ENCODE measurements at regions not wholly inside any gene's neighbourhood (a gene's known extent, or its start where the extent isn't known, plus 50 kb on each side); places are given as distances from the start of the nearest gene placed in this dataset.

DNA sequence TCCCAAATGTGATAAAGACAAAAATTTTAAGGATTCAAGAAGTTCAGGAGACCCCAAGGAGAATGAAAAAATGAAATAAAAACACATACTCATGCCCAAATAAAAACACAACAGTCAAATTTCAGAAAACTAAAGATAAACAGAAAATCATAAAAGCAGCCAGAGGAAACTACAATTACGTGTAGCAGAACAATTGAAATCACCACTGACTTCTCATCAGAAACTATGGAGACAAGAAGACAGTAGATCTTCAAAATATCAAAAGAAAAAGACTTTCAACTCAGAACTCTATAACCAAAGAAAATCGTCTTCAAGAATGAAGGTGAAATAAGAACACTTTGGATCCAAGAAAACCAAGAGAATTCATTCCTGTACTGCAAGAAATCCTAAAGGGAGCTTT, 54.9 kb downstream of the DIO3 start:
- H3K4me1 ChIP-seq (ENCODE audit: control insufficient read depth in 2 of 2, insufficient read depth in 2 of 2, low read length in 2 of 2), result no peaks in the 10 kb centered on the region
- H3K36me3 ChIP-seq (ENCODE audit: control insufficient read depth in 2 of 2, insufficient read depth in 2 of 2, low read length in 2 of 2), result no peaks in the 10 kb centered on the region
- H3K27me3 ChIP-seq (ENCODE audit: control insufficient read depth in 2 of 2, insufficient read depth in 2 of 2, low read length in 2 of 2), result peaks cover 0 to 2% of the 10 kb centered on the region in 2 donors

GRCh38 chr14:101619484-101619883, 58.2 kb downstream of the DIO3 start:
- H3K36me3 ChIP-seq (ENCODE audit: control insufficient read depth in 2 of 2, insufficient read depth in 2 of 2, low read length in 2 of 2), result no peaks in the 10 kb centered on the region
- no peak overlapping the region for H3K9ac ChIP-seq (ENCODE audit: low read depth in 1 of 2, low read length in 2 of 2)
- no peaks in the 10 kb centered on the region for H3K4me1 ChIP-seq (ENCODE audit: control insufficient read depth in 2 of 2, insufficient read depth in 2 of 2, low read length in 2 of 2)
- no peaks in the 10 kb centered on the region for H3K9me3 ChIP-seq (ENCODE audit: control insufficient read depth in 2 of 2, low read length in 2 of 2)
- no peak overlapping the region for H3K27ac ChIP-seq (ENCODE audit: low read depth in 2 of 2, low read length in 2 of 2)
- no peaks in the 10 kb centered on the region for H3K27me3 ChIP-seq (ENCODE audit: control insufficient read depth in 2 of 2, insufficient read depth in 2 of 2, low read length in 2 of 2)
- H3K4me3 ChIP-seq (ENCODE audit: low read length in 2 of 2), result no peak overlapping the region

More for the DNA sequence above, 54.9 kb downstream of the DIO3 start:
- H3K9ac ChIP-seq (ENCODE audit: low read depth in 1 of 2, low read length in 2 of 2), result no peak overlapping the region
- H3K27ac ChIP-seq (ENCODE audit: low read depth in 2 of 2, low read length in 2 of 2), result no peak overlapping the region
- no peak overlapping the region for H3K4me3 ChIP-seq (ENCODE audit: low read length in 2 of 2)
- H3K9me3 ChIP-seq (ENCODE audit: control insufficient read depth in 2 of 2, low read length in 2 of 2), result no peaks in the 10 kb centered on the region

DNA sequence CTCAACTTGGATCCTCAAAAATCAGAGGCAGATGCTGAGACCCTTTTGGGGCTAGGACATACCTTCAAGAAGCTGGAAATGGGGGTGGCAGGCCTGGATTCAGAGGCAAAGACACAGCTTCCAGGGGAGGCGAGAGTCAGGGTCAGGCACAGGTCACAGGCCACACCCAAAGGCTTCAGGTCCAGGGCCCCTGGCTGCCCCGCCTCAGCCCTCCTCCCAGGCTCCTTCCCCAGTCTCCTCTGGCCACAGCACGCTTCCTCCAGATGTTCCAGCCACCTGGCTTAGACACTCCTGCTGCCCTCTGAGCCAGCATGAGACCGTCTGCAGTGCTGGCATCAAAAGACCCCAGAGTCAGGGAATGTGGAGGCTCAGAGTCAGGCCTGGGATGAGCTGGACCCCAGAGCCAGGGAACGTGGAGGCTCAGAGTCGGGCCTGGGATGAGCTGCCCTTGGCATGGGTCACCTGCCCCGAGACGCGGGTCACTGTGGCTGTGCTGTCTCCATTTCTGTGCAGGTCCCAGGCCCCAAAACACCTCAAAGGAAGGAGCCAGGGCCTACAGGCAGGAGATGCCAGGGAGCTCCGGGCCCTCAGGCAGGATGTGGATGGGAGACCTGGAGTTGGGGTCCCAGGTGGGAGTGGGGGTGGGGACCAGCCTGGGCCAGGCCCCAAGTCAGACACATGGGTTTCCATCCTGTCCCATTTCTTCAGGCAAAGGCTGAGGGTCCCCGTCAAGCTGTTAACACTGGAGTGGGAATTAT, 58.9 kb downstream of the DIO3 start:
- Histone ChIP-seq H3K9ac (ENCODE audit: low read depth in 1 of 2, low read length in 2 of 2) (no peak overlapping the region), H3K4me3 (ENCODE audit: low read length in 2 of 2) (no peak overlapping the region), H3K27me3 (ENCODE audit: control insufficient read depth in 2 of 2, insufficient read depth in 2 of 2, low read length in 2 of 2) (no peaks in the 10 kb centered on the region)

GRCh38 chr14:101620821-101621785, 59.8 kb downstream of the DIO3 start:
- Histone ChIP-seq H3K4me3 (ENCODE audit: low read length in 2 of 2) (no peak overlapping the region), H3K9me3 (ENCODE audit: control insufficient read depth in 2 of 2, low read length in 2 of 2) (no peaks in the 10 kb centered on the region), H3K27me3 (ENCODE audit: control insufficient read depth in 2 of 2, insufficient read depth in 2 of 2, low read length in 2 of 2) (no peaks in the 10 kb centered on the region), H3K9ac (ENCODE audit: low read depth in 1 of 2, low read length in 2 of 2) (no peak overlapping the region), H3K36me3 (ENCODE audit: control insufficient read depth in 2 of 2, insufficient read depth in 2 of 2, low read length in 2 of 2) (no peaks in the 10 kb centered on the region), H3K27ac (ENCODE audit: low read depth in 2 of 2, low read length in 2 of 2) (no peak overlapping the region), H3K4me1 (ENCODE audit: control insufficient read depth in 2 of 2, insufficient read depth in 2 of 2, low read length in 2 of 2) (no peaks in the 10 kb centered on the region)

More for the DNA sequence above, 58.9 kb downstream of the DIO3 start:
- Histone ChIP-seq H3K4me1 (ENCODE audit: control insufficient read depth in 2 of 2, insufficient read depth in 2 of 2, low read length in 2 of 2) (no peaks in the 10 kb centered on the region), H3K9me3 (ENCODE audit: control insufficient read depth in 2 of 2, low read length in 2 of 2) (no peaks in the 10 kb centered on the region), H3K36me3 (ENCODE audit: control insufficient read depth in 2 of 2, insufficient read depth in 2 of 2, low read length in 2 of 2) (no peaks in the 10 kb centered on the region), H3K27ac (ENCODE audit: low read depth in 2 of 2, low read length in 2 of 2) (no peak overlapping the region)

GRCh38 chr14:101622251-101623076, 61.2 kb downstream of the DIO3 start:
- H3K4me1 ChIP-seq (ENCODE audit: control insufficient read depth in 2 of 2, insufficient read depth in 2 of 2, low read length in 2 of 2), result no peaks in the 10 kb centered on the region
- H3K36me3 ChIP-seq (ENCODE audit: control insufficient read depth in 2 of 2, insufficient read depth in 2 of 2, low read length in 2 of 2), result no peaks in the 10 kb centered on the region
- H3K9me3 ChIP-seq (ENCODE audit: control insufficient read depth in 2 of 2, low read length in 2 of 2), result no peaks in the 10 kb centered on the region
- no peak overlapping the region for H3K9ac ChIP-seq (ENCODE audit: low read depth in 1 of 2, low read length in 2 of 2)
- H3K27me3 ChIP-seq (ENCODE audit: control insufficient read depth in 2 of 2, insufficient read depth in 2 of 2, low read length in 2 of 2), result no peaks in the 10 kb centered on the region
- no peak overlapping the region for H3K27ac ChIP-seq (ENCODE audit: low read depth in 2 of 2, low read length in 2 of 2)
- no peak overlapping the region for H3K4me3 ChIP-seq (ENCODE audit: low read length in 2 of 2)

- Histone ChIP-seq H3K4me3 (ENCODE audit: low read length in 2 of 2) (no peak overlapping the region), H3K27ac (ENCODE audit: low read depth in 2 of 2, low read length in 2 of 2) (no peak overlapping the region), H3K27me3 (ENCODE audit: control insufficient read depth in 2 of 2, insufficient read depth in 2 of 2, low read length in 2 of 2) (no peaks in the 10 kb centered on the region), H3K4me1 (ENCODE audit: control insufficient read depth in 2 of 2, insufficient read depth in 2 of 2, low read length in 2 of 2) (no peaks in the 10 kb centered on the region), H3K36me3 (ENCODE audit: control insufficient read depth in 2 of 2, insufficient read depth in 2 of 2, low read length in 2 of 2) (no peaks in the 10 kb centered on the region), H3K9ac (ENCODE audit: low read depth in 1 of 2, low read length in 2 of 2) (no peak overlapping the region), H3K9me3 (ENCODE audit: control insufficient read depth in 2 of 2, low read length in 2 of 2) (no peaks in the 10 kb centered on the region)
Measured at GRCh38 chr14:101623077-101623372, 61.7 kb downstream of the DIO3 start.

- H3K9me3 ChIP-seq (ENCODE audit: control insufficient read depth in 2 of 2, low read length in 2 of 2), result no peaks in the 10 kb centered on the region
- H3K36me3 ChIP-seq (ENCODE audit: control insufficient read depth in 2 of 2, insufficient read depth in 2 of 2, low read length in 2 of 2), result no peaks in the 10 kb centered on the region
- H3K4me1 ChIP-seq (ENCODE audit: control insufficient read depth in 2 of 2, insufficient read depth in 2 of 2, low read length in 2 of 2), result peaks cover 3% of the 10 kb centered on the region in 2 donors
- H3K9ac ChIP-seq (ENCODE audit: low read depth in 1 of 2, low read length in 2 of 2), result no peak overlapping the region
- H3K4me3 ChIP-seq (ENCODE audit: low read length in 2 of 2), result no peak overlapping the region
- H3K27ac ChIP-seq (ENCODE audit: low read depth in 2 of 2, low read length in 2 of 2), result no peak overlapping the region
- H3K27me3 ChIP-seq (ENCODE audit: control insufficient read depth in 2 of 2, insufficient read depth in 2 of 2, low read length in 2 of 2), result no peaks in the 10 kb centered on the region
Measured at GRCh38 chr14:101623685-101624444, 62.6 kb downstream of the DIO3 start.

DNA sequence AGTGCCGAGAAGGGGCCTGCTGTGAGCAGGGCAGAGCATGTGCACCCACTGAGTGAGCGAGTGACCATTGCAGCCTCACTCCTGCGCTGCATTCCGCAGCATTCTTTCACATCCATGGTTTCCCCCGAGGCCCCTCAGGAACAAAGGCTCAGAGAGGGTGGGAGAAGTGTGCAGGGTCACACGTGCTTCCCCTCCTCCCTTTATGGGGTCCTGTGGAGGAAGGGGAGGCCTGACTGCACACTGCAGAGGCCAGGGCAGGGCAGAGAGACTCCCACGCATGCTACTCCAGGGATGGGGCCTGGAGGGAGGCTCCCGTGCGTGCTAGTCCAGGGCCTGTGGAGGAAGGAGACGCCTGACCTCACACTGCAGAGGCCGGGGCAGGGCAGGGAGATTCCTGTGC, 63.2 kb downstream of the DIO3 start:
- no peak overlapping the region for H3K27ac ChIP-seq (ENCODE audit: low read depth in 2 of 2, low read length in 2 of 2)
- no peaks in the 10 kb centered on the region for H3K9me3 ChIP-seq (ENCODE audit: control insufficient read depth in 2 of 2, low read length in 2 of 2)
- H3K9ac ChIP-seq (ENCODE audit: low read depth in 1 of 2, low read length in 2 of 2), result no peak overlapping the region
- no peaks in the 10 kb centered on the region for H3K36me3 ChIP-seq (ENCODE audit: control insufficient read depth in 2 of 2, insufficient read depth in 2 of 2, low read length in 2 of 2)
- H3K4me1 ChIP-seq (ENCODE audit: control insufficient read depth in 2 of 2, insufficient read depth in 2 of 2, low read length in 2 of 2), result peaks cover 3% of the 10 kb centered on the region in 2 donors
- H3K4me3 ChIP-seq (ENCODE audit: low read length in 2 of 2), result no peak overlapping the region
- no peaks in the 10 kb centered on the region for H3K27me3 ChIP-seq (ENCODE audit: control insufficient read depth in 2 of 2, insufficient read depth in 2 of 2, low read length in 2 of 2)

DNA sequence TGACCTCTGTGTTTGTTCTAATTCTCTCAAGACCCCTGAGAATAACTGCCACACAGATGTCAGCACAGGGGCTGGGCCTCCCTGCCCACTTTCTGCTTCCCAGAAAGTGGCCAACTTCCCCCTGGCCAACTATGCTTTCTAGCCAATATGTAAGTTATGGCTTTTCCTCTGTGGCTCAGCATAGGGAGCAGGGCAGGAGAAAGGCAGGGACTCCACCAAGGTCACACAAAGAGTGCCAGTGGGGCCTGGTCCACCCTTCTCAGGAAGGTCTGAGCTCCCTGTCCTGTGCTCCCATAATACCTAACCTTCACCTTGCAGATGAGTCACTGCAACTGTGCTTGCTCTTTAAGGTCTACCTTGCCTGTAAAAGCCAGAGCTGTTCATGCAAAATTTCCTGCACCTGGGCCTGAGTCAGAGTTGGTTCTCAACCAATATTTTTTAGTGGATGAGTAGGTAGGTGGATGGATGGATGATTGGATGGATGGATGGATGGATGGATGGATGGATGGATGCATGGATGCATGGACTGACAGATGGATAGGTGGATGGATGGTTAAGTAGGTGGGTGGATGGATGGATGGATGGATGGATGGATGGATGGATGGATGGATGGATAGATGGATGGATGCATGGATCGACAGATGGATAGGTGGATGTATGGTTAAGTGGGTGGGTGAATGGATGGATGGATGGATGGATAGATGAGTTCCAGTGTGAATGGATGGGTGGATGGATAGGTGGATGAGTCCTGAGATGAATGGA, 64.2 kb downstream of the DIO3 start:
- H3K9me3 ChIP-seq (ENCODE audit: control insufficient read depth in 2 of 2, low read length in 2 of 2), result no peaks in the 10 kb centered on the region
- H3K27ac ChIP-seq (ENCODE audit: low read depth in 2 of 2, low read length in 2 of 2), result no peak overlapping the region
- no peaks in the 10 kb centered on the region for H3K27me3 ChIP-seq (ENCODE audit: control insufficient read depth in 2 of 2, insufficient read depth in 2 of 2, low read length in 2 of 2)
- no peak overlapping the region for H3K4me3 ChIP-seq (ENCODE audit: low read length in 2 of 2)
- peaks cover 3% of the 10 kb centered on the region in 2 donors for H3K4me1 ChIP-seq (ENCODE audit: control insufficient read depth in 2 of 2, insufficient read depth in 2 of 2, low read length in 2 of 2)
- H3K36me3 ChIP-seq (ENCODE audit: control insufficient read depth in 2 of 2, insufficient read depth in 2 of 2, low read length in 2 of 2), result no peaks in the 10 kb centered on the region
- no peak overlapping the region for H3K9ac ChIP-seq (ENCODE audit: low read depth in 1 of 2, low read length in 2 of 2)

Measured in mucosa of rectum (tissue), 2 donors.